GM18870 (cell line): ENCODE measurements at regions not wholly inside any gene's neighbourhood (a gene's known extent, or its start where the extent isn't known, plus 50 kb on each side); places are given as distances from the start of the nearest gene placed in this dataset.
"Not testable (repeated sequence)": the region's sequence is repeated elsewhere in the genome, so short reads cannot be mapped to it uniquely, and the experiment has no call there.

ENCODE experiments used
- ATAC-seq: cut with Tn5 transposase; IDR thresholded peaks from one replicate; pipeline ENCODE4 v1.9.1; 2021; ENCODE audit warnings: moderate library complexity; ENCODE audit not compliant: unreplicated experiment

GRCh38 chr6:102995491-102995890 lies 1602.0 kb downstream of the GRIK2 start:
- ATAC-seq: no peak

GRCh38 chr6:102994866-102995265 lies 1601.4 kb downstream of the GRIK2 start:
- ATAC-seq: no peak

DNA sequence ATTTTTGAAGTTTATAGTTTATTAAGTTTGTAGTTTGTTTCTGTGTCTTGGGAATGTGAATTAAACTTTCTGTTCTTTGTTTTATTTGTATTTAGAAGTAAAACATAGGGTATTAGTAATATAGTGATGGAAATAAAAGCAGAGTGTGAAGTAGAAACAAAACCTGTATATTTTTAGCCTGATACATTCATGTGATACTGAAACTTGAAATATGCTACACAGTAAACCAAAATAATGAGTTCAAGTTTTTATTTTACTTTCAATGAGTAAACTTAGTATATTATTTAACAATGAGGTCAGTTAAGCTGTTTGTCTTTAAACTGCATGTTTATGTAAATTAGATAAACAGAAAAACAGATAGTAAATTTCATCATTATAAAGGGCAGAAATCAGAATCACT lies 1592.6 kb downstream of the GRIK2 start:
- peak; percentile 97 for ATAC-seq

- ATAC-seq: no peak
Observed at GRCh38 chr6:102984357-102984756, 1590.8 kb downstream of the GRIK2 start.

DNA sequence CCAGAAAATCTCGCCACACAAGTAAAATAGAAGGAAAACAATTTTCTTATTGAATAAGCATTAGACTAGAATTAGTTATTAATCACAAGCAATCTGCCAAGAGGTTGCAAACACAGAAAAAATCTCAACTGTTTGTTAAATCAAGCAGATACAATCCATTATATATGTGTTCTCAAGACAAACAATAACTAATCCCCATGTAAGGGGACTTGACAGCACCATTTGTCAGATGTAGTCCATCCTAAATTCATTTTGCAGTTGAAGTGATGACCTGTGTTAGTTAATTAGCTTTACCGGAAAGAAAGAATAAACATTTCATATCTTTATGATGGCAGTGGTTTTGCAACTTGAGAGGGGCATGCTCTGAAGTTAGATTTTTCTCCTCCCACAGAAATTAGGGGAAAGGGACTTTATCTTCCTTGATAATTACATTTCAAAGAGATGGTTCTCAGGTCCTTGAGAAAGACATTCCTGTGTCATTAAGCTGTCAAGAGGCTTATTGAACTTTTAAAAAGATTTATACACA lies 1588.0 kb downstream of the GRIK2 start:
- ATAC-seq: no peak

DNA sequence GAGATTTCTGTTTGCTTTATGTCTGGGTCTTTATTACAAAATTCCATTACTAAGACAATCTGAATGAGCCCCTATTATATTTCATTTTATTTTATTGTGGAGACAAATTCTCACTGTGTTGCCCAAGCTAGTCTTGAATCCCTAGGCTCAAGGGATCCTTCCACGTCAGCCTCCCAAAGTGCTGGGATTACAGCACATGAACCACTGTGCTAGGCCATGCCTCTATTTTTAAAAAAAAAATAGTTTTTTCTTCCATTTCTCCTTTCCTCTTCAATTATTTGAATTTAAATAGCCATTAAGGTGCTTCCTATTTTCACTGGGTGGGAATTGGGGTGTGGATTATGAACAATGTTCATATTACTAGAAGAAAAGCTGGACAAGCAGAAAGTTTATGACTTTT lies 1587.4 kb downstream of the GRIK2 start:
- no peak for ATAC-seq

DNA sequence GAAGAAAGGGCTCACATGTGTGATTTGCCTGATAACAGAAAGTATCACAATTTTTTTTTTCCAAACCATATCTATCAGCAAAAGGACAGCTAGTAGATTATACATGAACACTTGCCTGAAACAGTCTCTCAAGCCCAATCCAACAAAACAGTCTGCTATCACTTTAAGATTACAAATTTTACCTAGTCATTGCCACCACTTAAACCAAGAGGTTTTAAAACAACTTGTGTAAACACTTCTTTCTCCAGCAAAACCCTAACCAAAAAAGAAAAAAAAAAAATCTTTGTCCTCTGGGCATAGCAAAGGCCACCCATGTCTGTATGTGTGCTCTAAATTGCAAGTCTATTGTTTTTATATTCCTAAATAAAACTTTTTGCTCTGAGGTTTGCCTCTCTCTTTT lies 1568.4 kb downstream of the GRIK2 start:
- ATAC-seq: no peak

- no peak for ATAC-seq
Observed at GRCh38 chr6:102950967-102951366, 1557.5 kb downstream of the GRIK2 start.

- ATAC-seq: no peak
Observed at GRCh38 chr6:102944475-102944874, 1551.0 kb downstream of the GRIK2 start.

- no peak for ATAC-seq
Observed at GRCh38 chr6:102942206-102942605, 1548.7 kb downstream of the GRIK2 start.

DNA sequence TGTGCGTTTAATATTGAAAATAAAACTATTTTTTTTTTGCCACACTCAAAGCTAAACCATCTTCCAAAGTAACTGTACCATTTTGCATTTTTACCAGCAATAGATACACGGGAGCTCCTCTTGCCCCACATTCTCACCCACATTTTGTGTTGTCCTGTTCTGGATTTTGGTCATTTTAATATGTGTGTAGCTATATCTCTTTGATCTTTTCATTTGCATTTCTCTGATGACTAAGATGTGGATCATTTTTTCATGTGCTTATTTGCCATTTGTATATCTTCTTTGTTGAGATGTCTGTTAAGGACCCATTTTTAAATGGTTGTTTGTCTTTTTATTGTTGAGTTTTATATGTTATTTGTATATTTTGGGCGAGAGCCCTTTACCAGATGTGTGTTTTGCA lies 1543.5 kb downstream of the GRIK2 start:
- no peak for ATAC-seq

GRCh38 chr6:102928109-102928508 lies 1534.6 kb downstream of the GRIK2 start:
- no peak for ATAC-seq

DNA sequence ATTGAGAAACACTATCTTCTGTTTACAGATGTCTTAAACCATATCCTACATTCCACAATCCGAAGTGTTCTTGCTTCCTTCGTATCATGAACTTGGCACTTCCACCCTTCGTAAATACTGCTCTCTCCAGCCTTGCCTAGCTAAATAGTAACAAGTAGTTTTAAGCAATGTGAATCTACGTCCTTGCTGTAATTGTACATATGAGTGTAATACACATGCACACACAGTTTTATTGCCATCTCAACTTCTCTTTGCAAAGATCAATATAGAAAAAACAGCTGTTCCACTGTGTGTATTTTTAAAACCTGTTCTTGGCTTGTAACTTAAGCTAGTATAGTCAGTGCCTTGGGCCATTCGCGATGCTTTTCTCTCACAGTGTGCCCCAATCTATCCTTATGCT lies 1524.7 kb downstream of the GRIK2 start:
- ATAC-seq: no peak

- ATAC-seq: no peak
Observed at GRCh38 chr6:102911571-102911970, 1518.1 kb downstream of the GRIK2 start.

DNA sequence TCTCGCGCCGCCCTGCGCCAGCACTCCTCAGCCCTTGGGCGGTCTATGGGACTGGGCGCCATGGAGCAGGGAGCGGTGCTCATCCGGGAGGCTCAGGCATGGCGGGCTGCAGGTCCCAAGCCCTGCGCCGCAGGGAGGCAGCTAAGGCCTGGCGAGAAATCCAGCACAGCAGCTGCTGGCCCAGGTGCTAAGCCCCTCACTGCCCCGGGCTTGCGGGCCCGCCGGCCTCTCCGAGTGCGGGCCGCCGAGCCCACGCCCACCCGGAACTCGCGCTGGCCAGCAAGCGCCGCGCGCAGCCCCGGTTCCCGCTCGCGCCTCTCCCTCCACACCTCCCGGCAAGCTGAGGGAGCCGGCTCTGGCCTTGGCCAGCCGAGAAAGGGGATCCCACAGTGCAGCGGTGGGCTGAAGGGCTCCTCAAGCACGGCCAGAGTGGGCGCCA lies 1517.2 kb downstream of the GRIK2 start:
- not testable (repeated sequence) for ATAC-seq

DNA sequence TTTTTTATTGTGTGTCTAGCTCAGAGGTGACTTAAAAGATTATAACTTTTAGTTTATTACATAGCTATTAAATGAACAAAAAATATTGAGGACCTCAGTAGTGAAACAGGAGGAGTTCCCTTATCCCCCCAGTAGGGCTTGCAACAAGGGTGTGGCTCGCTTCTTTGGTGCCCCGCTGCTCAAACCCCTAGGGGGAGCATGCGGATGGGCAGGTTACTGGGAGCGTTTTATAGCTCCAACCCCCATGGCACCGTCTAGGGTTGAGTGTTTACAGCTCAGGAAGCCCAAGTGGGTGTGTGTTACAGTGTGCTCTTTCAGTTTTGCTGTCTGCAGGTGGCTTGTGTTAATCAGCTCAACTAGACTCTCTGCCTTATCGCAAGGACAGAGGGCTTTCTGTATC lies 1513.7 kb downstream of the GRIK2 start:
- no peak for ATAC-seq

- no peak for ATAC-seq
Observed at GRCh38 chr6:102902471-102902870, 1509.0 kb downstream of the GRIK2 start.

GRCh38 chr6:102895683-102896082 lies 1502.2 kb downstream of the GRIK2 start:
- no peak for ATAC-seq

- ATAC-seq: no peak
Observed at GRCh38 chr6:102885165-102885564, 1491.7 kb downstream of the GRIK2 start.

GRCh38 chr6:102853249-102853955 lies 1459.9 kb downstream of the GRIK2 start:
- ATAC-seq: no peak

DNA sequence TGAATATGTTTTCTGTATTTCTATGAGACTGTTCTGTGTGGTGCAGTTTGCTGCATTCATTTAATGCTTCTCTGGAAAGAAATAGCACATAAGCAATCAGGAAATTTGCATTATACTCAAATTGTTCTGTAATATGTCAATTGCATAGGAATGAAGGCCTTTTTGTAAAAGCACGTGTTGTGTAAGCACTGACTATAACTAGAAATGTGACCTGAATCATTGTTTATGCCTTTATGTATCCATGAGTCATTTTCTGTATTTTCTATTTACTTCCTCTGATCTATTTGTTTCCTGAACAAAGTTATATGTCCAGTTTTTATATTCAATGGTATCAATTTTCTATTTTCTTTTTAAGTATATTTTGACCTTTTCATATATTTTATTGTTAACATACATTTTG lies 1455.3 kb downstream of the GRIK2 start:
- ATAC-seq: no peak

DNA sequence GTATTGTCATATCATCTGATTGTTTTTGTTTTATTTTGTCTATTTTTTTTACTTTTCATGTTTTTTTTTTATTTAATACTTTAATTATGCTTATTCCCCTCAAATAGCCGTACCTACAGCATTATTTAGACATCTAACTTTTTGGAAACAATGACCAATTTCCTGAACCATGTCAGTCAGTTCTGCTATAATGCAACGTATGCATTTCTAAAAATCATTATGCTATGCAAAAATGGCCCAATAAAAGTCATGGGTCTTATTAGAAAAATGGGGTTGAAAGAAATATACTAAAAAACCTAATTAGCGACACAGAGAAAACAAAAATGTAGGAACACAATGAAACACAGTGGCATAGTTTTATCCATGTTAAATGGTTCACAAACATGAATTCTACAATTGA lies 1454.7 kb downstream of the GRIK2 start:
- no peak for ATAC-seq

GRCh38 chr6:102841060-102841459 lies 1447.6 kb downstream of the GRIK2 start:
- no peak for ATAC-seq
